D721Med (cell line): ENCODE measurements at regions not wholly inside any gene's neighbourhood (a gene's known extent, or its start where the extent isn't known, plus 50 kb on each side); places are given as distances from the start of the nearest gene placed in this dataset.
A peak's percentile ranks its signal among the peaks of the same experiment; 100 is the strongest.

Source experiments
- DNase-seq: peaks from one replicate; pipeline ENCODE4 v3.0.0; 2011; ENCODE audit warnings: low spot score; ENCODE audit not compliant: insufficient read length
- FAIRE-seq: peaks from 2 replicates; lab custom pipeline; 2011; peaks lifted over from hg19 to GRCh38; lab: Jason Lieb, UNC
- CTCF ChIP-seq: IDR thresholded peaks from 2 replicates; pipeline ENCODE4 v1.5.1; 2012; ENCODE audit warnings: mild to moderate bottlenecking, control low read depth; ENCODE audit not compliant: insufficient read depth; ENCODE audit errors: missing control alignments

DNA sequence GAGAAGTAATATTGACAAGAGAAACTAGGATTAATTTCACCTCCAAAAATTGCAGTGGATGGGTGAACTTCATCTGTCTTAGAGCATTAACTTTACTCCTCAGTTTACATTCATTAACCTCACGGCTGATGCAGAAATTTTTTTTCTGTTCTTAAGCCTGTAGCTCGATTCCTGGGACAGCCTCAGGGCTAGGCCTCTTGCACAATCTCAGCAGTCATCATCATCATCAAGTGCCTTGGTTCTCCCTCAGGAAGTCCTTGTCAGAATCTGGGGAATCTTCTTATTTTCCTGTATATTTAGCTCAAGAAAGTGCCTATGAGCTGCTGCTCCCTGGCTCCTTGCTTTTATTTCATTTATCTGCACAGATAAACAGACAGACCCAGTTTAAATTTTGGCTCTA is 1272.2 kb upstream of the LRRTM1 start:
- FAIRE-seq (no peak), DNase-seq (no peak)
- no peak for TF ChIP-seq CTCF

DNA sequence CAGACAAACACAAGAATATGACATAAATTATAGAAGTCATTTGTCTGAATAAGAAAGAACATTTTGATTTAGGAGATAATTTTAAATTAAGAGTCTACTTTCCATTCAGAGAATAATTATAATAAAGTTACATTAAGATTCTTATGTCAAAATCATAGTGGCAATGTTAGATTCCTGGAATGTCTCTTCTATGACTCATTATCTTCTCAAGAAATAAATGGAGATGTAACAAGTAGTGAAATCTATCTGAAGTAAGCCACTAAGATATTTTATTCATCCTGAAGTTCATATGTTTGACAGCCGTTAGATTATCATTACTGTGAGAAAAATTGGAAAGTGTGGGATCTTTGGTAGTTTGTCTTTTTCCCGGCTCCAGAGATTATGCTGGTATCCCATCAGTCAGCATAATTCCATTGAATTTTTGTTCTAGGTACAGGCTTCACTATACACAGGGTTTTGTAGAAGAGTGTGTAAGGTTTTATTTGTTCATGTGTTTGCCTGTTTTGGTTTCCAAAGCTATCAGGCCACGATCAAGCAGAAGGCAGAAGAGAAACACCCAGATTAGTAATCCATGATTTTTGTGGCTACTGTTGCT is 1246.6 kb upstream of the LRRTM1 start:
- FAIRE-seq (no peak), DNase-seq (no peak)
- TF ChIP-seq CTCF: no peak

DNA sequence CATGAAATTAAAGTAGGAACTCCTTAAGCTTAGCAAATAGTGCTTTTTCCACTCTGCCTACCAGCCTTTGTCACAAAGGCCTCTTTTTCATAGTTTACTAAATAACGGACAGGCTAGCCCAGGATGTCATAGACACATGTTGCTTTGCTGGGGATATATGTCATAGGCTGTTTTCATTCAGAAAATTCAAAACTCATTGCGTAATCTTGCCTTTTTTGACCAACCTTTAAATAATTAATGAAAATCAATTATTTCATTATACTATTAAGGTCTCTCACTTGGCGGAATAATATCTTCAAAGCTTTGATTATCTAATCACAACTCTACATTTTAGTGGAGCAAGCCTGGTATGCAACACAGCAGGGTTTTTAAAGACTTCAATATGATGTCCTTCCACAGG is 1245.7 kb upstream of the LRRTM1 start:
- TF ChIP-seq CTCF: no peak
- no peak for FAIRE-seq
- no peak for DNase-seq

- DNase-seq (no peak), FAIRE-seq (no peak)
- TF ChIP-seq CTCF: no peak
These were observed 1245.1 kb upstream of the LRRTM1 start for GRCh38 chr2:81549646-81550045.

- FAIRE-seq (peak; percentile 21), DNase-seq (no peak)
- no peak for TF ChIP-seq CTCF
These were observed 1241.1 kb upstream of the LRRTM1 start for GRCh38 chr2:81545626-81546025.

DNA sequence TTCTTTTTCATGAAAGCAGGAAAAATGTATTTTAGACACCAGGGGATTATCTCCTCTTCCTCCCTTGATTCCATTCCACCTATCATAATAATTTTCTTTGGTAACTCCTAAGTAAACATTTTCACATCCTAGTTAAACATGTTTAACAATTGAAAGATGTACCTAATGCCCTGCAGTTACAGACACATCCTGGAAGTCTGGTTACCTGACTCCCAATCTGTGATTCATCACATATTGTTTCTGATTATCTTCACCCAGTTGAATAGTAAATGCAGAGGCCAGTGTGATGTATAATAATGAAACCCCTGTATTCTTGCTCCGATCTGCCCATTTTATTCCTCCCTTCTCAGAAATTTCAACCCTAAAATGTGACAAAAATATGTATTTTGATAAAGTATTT is 1237.6 kb upstream of the LRRTM1 start:
- no peak for TF ChIP-seq CTCF
- FAIRE-seq (no peak), DNase-seq (no peak)

GRCh38 chr2:81529944-81530343 is 1225.4 kb upstream of the LRRTM1 start:
- no peak for DNase-seq
- no peak for FAIRE-seq

More at GRCh38 chr2:81529944-81530343, 1225.4 kb upstream of the LRRTM1 start:
- no peak for TF ChIP-seq CTCF
